GM19463 (cell line): ENCODE measurements at regions not wholly inside any gene's neighbourhood (a gene's known extent, or its start where the extent isn't known, plus 50 kb on each side); places are given as distances from the start of the nearest gene placed in this dataset.
"Not testable (repeated sequence)": the region's sequence is repeated elsewhere in the genome, so short reads cannot be mapped to it uniquely, and the experiment has no call there.

ENCODE experiments used
- ATAC-seq: cut with Tn5 transposase; IDR thresholded peaks from one replicate; pipeline ENCODE4 v1.9.1; 2021; ENCODE audit warnings: mild to moderate bottlenecking, moderate library complexity; ENCODE audit not compliant: unreplicated experiment

- no peak for ATAC-seq
These were observed 141.8 kb downstream of the SIM1 start for GRCh38 chr6:100322886-100323285.

DNA sequence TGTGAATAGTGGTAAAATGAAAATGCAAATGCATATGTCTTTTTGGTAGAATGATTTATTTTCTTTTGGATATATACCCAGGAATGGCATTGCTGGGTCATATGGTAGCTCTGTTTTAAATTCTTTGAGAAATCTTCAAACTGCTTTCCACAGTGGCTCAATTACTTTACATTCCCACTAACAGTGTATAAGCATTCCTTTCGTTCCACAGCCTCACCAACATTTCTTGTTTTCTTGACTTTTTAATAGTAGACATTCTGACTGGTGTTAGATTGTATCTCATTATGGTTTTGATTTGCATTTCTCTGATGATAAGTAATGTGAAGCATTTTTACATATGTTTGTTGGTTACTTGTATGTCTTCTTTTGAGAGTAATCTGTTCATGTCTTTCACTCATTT, 144.0 kb downstream of the SIM1 start:
- no peak for ATAC-seq

GRCh38 chr6:100317031-100317430, 147.7 kb downstream of the SIM1 start:
- no peak for ATAC-seq

DNA sequence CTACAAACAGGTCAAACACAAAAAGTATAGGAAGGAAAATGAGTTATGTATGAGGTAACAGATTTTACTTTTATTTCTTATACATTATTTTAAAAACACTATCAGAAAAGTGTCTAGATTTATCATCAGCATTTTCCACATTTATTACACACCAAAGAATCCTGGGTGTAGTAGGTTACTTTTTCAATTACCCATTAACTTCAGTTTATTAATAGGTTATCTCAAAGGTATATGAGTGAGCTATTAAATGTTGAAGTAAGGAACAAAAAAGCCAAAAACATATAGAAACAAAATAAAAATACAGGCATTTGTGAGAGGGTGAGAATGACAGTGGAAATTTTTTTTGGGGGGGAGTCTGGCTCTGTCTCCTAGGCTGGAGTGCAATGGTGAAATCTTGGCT, 150.5 kb downstream of the SIM1 start:
- no peak for ATAC-seq

DNA sequence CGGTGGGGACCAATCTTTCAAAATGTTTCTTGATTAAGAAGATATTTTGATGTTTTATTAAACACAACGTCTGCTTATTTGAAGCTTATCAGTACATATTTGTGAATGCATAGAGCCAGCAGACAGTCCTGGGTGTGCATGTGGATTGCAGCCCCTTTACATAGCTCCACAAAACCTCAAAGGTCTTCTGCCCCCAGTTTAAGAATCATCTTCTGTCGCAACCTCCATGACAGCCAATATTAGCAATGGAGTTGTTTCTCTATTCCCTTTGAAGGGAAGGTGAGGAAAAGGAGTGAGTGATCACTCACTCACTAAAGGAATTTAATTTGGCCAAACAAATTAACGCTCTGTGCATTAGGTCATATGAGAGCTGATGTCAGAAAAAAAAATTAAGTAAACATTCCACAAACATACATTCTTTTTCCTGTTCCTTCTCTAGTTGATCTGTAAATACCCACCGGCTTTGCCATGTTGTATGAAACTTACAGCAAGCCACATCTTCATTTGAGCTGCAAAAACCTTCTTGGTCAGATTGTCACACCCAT, 152.9 kb downstream of the SIM1 start:
- no peak for ATAC-seq

DNA sequence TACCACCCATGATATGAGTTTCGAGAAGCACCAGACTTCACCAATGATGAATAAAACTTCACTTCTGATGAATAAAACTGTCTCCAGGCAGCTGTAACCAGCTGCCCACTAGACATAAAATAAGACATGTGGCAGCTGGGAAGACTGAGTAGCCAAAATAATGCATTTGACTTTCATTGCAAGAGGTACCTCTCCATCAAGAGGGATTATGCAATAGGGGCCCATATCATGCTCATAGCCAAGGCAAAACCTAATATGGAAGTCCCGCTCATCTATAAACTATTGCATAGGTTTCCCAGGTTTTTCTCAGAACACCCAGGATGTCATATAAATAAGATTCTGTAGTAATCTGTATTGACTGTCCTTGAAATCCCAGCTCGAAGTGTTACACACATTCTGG, 155.5 kb downstream of the SIM1 start:
- no peak for ATAC-seq

- no peak for ATAC-seq
These were observed 157.2 kb downstream of the SIM1 start for GRCh38 chr6:100307561-100307960.

GRCh38 chr6:100305209-100305869, 159.4 kb downstream of the SIM1 start:
- ATAC-seq, result no peak

- ATAC-seq, result no peak
These were observed 160.1 kb downstream of the SIM1 start for GRCh38 chr6:100304575-100304974.

DNA sequence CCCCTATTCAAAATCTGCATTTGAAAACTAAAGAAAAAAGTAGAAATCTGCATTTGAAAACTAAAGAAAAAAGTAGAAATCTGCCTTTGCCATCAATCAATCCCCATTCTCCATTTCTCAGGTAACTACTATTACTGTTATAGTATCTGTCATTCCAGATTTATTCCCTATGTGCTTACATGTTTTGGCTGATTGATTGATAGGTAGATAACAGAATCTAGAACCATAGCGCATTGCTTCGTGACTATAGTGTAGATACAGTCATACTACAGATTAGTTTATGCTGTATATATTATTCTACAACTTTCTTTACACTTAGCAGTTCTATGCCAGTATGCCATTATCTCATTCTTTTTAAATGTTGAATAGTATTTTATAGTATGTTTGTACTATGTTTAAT, 163.0 kb downstream of the SIM1 start:
- ATAC-seq, result no peak

DNA sequence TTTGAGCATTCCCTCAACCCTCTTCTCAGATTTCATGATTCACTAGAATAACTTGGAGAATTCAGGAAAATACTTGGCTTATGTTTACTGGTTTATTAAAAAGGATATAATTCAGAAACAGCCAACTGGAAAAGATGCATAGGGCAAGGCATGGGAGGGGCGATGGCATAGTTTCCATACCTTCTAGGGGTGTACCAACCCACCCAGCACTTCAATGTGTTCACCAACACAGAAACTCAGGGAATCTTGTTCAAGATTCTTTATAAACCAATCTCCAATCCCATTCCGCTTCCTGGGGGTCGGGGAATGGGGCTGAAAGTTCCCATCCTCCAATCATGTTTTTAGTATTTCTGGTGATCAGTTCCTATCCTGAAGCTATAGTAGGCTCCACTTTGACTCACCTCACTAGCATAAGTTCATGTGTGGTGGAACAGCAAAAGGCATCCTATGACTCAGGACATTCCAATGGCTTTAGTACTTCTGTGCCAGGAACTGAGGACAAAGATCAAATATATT, 164.4 kb downstream of the SIM1 start:
- ATAC-seq, result no peak

DNA sequence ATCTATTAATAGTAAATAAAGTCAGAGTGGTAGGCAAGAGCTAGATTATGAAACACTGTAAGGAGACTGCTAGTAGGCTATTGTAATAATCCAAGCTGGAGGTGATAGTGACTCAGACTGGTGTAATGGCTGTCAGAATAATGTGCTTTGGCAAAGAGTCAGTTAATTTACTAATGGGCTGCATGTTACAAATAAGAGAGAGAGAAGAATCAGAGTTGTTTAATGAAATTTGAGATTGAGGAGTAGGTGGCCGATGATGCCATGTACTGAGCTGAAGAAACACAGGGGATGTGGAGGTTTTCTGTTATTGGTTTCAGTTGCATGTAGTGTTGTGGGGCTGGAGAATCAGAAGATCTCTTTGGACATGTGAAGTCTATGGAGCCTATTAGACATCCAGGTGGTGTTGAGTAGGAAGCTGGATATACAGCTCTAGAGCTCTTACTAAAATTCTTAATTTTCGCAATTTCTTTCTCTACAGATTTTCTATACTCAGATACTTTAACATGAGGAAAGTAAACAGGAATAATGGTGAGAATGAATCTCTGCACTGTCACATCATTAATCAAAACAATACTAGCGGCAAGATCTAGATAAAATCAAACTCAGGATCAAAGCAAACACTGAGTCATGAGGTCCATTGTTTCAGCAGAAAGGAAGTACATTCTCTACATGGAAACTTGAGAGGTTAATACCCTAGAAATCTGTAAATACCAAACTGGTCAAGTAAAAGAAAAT, 167.7 kb downstream of the SIM1 start:
- ATAC-seq, result no peak

DNA sequence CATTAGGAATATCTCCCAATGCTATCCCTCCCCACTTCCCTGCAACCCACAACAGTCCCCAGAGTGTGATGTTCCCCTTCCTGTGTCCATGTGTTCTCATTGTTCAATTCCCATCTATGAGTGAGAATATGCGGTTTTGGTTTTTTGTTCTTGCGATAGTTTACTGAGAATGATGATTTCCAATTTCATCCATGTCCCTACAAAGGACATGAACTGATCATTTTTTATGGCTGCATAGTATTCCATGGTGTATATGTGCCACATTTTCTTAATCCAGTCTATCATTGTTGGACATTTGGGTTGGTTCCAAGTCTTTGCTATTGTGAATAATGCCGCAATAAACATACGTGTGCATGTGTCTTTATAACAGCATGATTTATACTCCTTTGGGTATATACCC, 169.5 kb downstream of the SIM1 start:
- not testable (repeated sequence) for ATAC-seq

DNA sequence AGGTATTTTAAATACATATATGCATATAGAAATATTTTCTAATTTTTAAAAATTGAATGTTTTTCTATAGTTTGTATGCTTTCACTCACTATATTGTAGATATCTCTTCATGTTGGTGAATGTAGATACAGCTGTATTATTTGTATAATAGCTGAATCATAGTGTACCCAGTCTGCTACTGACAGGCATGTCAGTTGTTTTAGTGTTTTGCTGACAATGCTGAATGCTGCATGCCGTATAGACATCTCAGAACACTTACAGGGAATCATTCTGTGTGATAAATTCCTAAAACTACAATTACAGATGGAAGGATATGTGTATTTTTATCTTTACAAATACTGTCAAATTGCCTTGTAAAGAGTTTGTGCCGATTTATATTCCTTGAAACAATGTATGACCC, 175.4 kb downstream of the SIM1 start:
- no peak for ATAC-seq

DNA sequence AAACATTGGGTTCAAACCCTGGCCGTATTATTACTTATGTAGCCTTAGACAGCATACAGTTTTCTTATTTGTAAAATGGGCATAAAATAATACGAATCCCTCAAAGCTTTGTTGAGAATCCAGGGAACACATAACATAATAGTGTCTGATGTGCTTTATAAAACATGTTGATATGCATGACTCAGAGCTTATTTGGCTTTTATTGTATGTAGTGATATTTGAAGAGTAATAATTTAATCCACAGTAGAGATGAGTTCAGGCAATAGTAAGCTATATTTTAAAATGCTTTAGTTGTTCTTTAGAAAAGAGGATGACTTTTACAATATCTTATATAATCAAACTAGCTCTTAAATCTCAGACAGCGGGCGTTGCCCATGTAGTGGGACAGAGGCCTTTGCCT, 176.4 kb downstream of the SIM1 start:
- ATAC-seq, result no peak

- no peak for ATAC-seq
These were observed 181.4 kb downstream of the SIM1 start for GRCh38 chr6:100283285-100283684.

DNA sequence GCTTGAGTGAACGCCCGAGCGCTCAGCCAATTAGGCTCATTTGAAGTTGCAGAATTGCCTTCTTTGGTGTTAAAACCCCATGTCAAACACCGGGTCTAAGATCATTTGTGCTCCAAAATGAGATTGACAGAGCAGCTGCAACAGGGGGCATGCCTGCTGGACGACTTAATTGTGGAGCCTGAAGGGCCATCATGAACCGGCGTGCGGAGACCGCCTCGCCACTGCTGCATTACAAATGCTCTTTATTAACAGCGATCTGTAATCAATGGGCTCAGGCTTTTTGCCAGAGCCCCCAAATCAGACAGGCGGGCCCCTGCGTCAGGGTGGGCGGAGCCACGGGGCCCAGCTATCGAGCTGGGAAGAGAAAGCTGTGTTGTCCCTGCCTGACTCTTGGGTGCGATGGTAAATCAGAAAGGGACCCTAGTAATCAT, 183.2 kb downstream of the SIM1 start:
- no peak for ATAC-seq

DNA sequence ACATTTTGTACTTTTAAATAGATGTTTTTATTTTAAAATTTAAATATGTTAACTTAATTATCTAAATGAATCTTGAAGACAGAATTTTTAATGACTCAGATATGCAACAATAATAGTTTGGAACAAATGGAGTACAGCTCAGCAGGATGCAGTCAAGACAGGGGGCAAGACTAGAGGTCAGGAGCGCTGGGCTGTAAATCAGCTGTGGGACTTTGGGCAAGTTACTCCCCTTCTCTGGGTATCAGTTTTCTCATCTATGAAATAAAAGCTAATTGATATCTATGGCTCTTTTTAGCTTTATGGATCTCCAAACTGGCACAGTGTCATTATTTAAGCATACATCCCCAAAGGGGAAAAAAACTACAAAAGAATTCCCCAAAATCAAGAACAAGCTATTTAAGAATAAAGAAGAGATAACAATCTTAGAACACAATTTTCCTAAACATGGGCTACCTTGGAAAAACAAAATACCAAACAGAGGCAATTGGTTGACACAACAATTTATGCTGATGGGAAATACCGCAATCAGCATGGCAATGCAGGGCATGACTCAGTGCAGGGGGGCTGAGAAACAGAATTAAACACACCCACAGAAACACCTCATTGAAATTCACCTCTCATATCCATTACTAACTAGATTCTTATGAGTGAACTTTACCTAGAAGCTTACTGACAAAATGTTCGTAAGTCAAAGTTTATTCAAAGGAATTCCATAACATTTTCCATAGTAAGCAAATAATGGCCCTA, 188.2 kb downstream of the SIM1 start:
- ATAC-seq, result no peak

DNA sequence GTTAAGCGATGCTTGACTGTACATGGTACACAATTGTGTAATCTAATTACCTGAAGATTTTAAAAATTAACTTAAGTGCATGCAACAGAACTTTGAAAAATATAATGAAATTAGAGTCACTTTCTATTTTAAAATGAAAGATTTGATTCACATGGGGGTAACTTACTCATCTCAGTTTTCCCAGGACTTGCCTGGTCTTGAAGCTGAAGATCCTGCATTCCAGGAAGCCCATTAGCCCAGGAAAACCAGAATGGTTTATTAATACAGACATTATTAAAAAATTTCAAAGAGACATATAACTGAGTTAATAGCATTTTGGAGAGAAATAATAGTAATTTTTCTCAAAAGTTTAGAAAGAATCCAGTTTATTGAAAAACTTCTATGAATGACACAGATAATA, 190.6 kb downstream of the SIM1 start:
- ATAC-seq, result no peak

- ATAC-seq, result no peak
These were observed 193.1 kb downstream of the SIM1 start for GRCh38 chr6:100271625-100272024.

- no peak for ATAC-seq
These were observed 193.5 kb downstream of the SIM1 start for GRCh38 chr6:100271202-100271601.
